ENCODE measurements at regions not wholly inside any gene's neighbourhood (a gene's known extent, or its start where the extent isn't known, plus 50 kb on each side); places are given as distances from the start of the nearest gene placed in this dataset.

- no peak for TF ChIP-seq CTCF (IDR thresholded peaks at IDR 0.05; ENCODE audit: low read depth, low read length, poor library complexity, severe bottlenecking)
- no peak for TF ChIP-seq EZH2phosphoT487 (IDR thresholded peaks at IDR 0.05; ENCODE audit: borderline replicate concordance, low read length)
Observed at GRCh38 chr3:191804935-191805334, 344.0 kb downstream of the PYDC2 start.

Data from DOHH2 (cell line).